C4-2B (cell line): ENCODE measurements at regions not wholly inside any gene's neighbourhood (a gene's known extent, or its start where the extent isn't known, plus 50 kb on each side); places are given as distances from the start of the nearest gene placed in this dataset.

ENCODE experiments used
- ZFX ChIP-seq: fragments of 450-650 bp; IDR thresholded peaks from 2 replicates; pipeline ENCODE4 v1.6.1; 2017
- TF ChIP-seq, protein P1 (sequence below): fragments of 450-650 bp; conservative IDR thresholded peaks from 2 replicates; pipeline ENCODE4 v1.5.1; 2017; ENCODE audit warnings: mild to moderate bottlenecking

DNA sequence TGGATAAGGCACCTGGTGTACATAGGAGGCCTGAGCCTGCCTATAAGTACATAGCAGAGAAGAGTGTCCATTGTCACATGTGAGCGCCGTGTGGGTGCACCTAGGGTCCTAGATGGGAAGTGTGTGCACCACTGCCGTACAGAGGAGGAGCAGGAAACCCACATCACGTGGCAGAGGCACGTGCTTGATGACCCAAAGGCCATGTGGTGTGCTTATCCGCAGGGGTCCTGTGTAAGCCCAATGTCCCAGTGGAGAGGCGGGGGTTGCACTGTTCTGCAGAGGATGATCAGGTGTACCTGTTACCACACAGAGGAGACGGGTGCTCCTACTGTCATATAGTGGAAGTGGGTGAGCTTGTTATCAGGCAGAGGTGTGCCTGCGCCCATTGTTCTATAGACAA lies 354.1 kb upstream of the IRX2 start:
- TF ChIP-seq, protein P1, sequence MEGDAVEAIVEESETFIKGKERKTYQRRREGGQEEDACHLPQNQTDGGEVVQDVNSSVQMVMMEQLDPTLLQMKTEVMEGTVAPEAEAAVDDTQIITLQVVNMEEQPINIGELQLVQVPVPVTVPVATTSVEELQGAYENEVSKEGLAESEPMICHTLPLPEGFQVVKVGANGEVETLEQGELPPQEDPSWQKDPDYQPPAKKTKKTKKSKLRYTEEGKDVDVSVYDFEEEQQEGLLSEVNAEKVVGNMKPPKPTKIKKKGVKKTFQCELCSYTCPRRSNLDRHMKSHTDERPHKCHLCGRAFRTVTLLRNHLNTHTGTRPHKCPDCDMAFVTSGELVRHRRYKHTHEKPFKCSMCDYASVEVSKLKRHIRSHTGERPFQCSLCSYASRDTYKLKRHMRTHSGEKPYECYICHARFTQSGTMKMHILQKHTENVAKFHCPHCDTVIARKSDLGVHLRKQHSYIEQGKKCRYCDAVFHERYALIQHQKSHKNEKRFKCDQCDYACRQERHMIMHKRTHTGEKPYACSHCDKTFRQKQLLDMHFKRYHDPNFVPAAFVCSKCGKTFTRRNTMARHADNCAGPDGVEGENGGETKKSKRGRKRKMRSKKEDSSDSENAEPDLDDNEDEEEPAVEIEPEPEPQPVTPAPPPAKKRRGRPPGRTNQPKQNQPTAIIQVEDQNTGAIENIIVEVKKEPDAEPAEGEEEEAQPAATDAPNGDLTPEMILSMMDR: no peak
- TF ChIP-seq ZFX: no peak
